Dedifferentiated amniotic fluid mesenchymal stem cell (primary cell): ENCODE measurements at regions not wholly inside any gene's neighbourhood (a gene's known extent, or its start where the extent isn't known, plus 50 kb on each side); places are given as distances from the start of the nearest gene placed in this dataset.
"Not testable (repeated sequence)": the region's sequence is repeated elsewhere in the genome, so short reads cannot be mapped to it uniquely, and the experiment has no call there.

Experiments used
- DNase-seq: peaks from one replicate; pipeline ENCODE4 v3.0.0-alpha.2; 2016; ENCODE audit errors: extremely low spot score

DNA sequence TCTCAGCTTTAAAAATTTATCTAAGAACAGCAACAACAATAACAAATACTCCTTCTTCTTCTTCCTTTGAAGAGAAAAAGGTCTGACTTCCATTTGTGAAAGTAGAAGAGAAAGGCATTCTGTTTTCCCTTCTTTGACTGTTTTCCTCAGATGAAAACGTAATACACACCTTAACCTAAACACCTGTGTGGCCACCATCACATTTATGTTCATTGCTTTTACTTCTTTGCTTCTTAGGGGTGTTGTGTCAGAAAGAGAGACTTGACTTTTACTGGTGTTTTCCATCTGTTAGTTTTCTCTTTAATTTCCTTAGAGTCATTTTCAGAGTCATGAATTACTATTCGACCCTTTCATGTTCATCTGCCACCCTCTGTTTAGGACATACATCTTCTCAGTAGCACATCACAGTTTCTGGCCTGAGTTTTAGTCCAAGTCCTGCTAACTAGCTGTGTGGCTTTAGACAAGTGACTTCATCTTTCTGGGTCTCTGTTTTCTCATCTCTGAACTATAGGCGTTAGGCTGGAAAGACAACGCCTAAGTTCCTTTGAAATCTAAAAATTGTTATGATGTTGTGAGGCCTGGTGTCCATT, 283.8 kb downstream of the GATA3 start:
- no peak for DNase-seq

DNA sequence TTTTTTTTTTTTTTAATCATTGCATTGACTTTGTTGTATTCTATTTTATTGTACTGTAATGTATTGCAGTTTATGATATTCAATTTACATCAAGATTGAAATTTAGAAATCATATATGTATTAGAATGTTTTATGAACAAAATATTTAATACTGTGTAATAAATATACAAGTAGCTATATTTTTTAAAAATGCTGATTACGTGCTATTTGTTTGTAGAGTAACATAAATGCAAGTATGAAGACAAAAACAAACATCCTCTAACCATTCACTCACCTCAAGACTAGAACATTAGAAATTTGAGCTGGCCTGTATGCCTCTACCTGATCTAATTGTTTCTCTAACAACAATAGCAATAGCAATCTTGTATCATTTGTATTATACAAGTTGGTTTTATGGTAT, 290.3 kb downstream of the GATA3 start:
- DNase-seq: no peak

DNA sequence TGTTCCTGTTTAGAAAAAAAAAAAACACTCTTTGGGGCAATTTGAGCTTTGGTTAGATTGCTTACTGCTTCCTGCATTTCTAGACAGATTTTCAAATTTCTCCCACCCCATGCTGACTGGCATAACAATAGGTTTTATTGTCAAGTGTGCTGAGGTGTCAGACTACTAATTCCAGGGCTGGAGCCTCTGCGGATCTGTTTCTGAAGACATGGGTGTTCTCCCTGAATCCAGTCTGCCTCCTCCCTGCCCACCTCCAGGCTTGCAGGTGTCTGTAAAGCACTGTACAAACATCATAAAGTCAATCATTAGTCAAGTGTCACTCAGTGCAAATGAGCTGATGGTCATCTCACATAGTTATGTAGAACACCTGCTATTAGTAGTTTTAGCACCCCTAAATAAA, 292.4 kb downstream of the GATA3 start:
- DNase-seq: no peak

DNA sequence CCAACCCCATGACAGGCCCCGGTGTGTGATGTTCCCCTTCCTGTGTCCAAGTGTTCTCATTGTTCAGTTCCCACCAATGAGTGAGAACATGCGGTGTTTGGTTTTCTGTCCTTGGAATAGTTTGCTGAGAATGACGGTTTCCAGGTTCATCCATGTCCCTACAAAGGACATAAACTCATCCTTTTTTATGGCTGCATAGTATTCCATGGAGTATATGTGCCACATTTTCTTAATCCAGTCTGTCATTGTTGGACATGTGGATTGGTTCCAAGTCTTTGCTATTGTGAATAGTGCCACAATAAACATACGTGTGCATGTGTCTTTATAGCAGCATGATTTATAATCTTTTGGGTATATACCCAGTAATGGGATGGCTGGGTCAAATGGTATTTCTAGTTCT, 293.1 kb downstream of the GATA3 start:
- not testable (repeated sequence) for DNase-seq

DNA sequence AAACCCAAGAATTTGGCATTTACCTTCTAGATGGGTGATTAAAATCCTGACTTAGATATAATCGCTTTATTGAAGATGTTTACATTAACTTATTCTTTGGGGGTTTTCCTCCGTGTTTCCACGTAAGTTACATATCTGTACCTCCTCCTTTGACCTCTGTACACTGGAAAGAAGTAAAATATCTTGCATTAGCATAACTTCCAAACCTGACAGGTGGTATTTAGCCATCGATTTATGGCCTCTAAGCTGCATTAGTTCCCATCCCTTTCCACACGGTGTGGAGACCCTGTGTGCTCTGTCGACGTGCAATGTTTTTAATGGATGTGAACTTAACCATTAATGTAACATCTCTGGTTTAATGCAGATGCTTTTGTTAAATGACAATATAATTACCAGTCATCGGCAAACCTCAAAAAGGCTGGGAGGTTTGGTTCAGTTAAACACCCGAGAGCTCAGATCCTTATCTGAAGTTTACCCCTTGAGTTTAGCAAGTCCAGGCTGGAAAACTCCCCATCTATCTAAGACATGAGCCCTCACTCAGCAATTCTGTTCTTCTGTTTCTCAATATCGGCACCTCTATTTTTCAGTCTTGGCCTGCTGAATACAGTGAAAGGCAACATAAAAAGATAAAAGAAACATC, 295.2 kb downstream of the GATA3 start:
- DNase-seq: no peak

DNA sequence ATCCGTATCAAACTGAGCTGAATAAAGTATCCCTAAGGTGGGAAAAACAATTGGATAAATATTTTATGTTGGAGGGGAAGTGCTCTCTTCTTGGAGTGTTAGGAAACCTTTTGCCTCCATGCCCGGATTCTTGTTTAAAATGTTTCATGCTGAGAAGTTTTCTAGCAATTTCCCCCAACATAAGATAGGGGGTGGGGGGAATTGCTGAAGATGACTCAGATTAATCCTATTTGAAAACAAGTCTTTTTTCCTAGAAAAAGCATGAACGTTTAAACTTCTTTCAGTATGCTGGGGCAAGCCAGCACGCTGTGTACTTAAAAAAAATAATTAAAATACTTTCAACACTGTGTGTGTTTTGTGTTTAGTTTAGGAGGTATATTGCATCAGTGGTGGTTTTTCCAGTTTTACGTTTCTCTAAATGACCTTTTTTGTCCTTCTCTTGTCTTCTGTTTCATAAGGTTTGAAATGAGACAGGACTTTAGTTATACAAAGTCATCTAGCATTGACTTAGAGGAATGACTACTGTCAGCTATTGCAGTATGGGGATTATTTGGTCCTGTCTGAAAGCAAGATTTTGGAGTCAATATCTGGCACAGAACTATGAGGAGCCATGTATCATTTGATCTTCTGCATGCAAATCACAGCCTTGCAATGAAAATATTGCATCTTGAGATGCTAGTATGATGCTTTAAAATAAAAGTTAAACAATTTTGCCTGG, 295.9 kb downstream of the GATA3 start:
- no peak for DNase-seq

DNA sequence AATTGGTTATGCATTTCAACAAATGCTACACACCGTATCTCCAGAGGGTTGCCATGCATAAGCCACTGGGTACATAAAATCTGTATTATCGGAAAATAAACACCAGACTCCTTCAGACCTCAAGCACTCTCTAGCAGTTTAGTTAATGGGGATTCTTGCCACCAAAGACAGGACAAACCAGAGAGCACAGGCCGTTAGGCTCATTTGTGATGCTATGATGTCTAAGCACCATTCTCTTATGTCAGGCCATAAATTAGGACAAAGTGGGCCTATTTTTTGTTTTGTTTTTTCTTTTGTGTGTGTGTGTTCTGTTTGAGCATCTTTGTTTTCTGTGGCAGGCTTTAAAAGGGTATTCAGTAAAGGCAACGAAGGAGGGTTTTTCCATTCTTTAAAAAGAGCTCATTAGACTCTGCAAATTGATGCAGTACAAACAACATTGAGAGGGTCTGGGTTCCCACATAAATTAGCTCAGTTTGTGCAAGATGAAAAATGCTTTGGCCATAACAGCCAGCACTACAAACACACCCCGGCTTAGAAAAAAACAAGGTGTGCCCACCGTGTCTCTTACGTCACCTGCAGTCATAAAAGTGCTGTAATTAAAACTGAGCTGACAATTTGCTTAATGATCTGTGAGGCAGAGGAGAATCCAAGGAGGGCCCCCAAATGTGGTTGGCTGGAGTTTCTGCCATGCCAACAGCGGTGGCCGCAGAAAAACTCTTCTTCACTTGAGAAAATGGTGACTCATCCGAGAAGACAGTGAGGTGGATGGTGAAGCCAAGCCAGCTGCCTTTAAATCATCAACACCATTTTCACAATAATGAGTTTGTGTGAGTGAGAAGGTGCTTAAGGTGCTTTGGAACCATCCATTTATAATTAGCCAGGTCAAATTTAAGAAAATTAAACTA, 297.9 kb downstream of the GATA3 start:
- DNase-seq: no peak

DNA sequence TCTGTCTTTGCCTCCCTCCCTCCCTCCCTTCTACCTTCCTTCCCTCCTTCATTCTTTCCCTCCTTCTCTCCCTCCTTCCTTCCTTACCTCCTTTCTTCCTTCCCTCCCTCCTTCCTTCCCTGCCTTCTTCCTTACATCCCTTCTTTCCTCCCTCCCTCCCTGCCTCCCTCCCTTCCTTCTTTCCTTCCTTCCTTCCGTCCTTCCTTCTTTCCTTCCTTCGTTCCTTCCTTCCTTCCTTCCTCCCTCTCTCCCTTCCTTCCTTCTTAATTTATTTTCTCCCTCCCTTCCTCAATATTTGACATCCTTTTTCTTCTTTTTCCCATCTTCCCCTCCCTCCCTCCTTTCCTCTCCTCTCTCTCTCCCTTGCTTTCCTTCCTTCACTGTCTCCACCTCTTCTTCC, 301.8 kb downstream of the GATA3 start:
- DNase-seq: no peak

DNA sequence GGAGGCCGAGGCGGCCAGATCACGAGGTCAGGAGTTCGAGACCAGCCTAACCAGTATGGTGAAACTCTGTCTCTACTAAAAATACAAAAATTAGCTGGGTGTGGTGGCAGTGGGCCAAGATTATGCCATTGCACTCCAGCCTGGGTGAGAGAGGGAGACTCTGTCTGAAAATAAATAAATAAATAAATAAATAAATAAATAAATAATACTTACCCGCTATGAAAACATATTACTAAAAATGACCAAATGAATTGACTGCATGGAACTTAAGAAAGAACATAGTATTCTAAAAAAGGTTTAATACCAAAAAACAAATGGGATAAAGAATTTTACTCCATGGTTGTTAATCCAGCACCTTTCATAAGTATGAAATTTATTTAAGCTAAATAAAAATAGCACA, 305.0 kb downstream of the GATA3 start:
- no peak for DNase-seq

DNA sequence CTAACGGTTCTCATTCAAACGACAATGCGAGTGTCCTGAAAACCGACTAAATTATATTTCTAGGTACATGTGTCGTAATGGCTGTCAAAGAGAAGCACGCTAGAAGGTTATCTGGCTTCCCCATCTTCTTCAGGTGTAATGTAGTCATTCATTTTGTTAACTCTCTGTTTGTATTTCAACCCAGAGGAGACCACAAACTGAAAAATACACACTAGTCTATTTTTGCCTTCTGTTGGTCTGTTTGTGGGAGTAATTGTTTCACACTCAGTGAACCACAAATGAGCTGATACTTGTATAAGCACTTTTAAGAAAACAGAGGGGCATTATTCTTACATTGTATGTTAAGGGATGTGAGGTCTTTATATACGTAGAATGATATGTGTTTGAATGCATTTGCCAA, 305.9 kb downstream of the GATA3 start:
- DNase-seq: no peak

DNA sequence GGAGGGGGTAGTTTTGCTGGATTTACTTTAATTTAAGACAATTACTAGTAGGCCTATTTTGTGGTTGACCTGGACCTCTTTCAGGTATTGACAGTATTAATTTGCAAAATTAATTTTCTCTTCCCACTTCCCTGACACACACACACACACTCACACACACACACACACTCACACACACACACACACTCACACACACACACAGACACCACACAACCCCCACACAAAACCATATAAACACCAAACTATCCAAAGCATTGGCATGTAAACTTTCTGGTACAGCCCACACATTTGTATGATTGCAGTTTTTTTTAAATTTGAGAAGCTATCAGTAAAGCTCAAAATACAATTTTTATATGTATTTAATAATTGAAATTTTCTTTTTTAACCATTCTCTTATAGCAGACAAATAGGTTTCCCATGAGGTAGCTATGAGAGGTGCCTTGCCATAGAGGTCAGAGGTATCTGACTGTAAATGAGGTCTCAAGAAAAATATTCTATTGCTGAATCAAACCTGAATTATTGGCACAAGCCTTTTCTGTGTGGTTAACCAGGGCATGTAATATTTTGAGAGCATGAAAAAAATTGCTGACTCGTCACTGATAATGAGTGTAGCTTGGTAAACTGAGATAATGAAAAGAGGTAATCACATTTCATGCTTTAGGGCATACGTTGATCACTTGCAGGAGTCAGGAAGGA, 306.5 kb downstream of the GATA3 start:
- DNase-seq: no peak

DNA sequence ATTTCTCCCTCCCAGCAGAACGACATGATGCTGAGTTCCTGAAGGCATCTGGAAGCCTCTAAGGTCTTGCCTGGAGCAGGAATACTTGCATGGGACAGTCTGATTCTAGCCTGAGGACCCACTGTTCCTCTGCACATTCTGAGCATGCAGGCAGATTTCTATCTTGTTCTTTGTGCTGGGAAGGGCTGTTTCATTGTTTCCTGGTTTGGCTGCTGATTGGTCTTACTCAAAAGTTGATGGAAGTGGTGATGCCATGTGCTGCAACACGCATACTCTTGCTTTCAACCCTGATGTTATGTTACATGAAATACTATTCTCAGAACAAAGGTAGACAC, 307.0 kb downstream of the GATA3 start:
- DNase-seq: no peak

DNA sequence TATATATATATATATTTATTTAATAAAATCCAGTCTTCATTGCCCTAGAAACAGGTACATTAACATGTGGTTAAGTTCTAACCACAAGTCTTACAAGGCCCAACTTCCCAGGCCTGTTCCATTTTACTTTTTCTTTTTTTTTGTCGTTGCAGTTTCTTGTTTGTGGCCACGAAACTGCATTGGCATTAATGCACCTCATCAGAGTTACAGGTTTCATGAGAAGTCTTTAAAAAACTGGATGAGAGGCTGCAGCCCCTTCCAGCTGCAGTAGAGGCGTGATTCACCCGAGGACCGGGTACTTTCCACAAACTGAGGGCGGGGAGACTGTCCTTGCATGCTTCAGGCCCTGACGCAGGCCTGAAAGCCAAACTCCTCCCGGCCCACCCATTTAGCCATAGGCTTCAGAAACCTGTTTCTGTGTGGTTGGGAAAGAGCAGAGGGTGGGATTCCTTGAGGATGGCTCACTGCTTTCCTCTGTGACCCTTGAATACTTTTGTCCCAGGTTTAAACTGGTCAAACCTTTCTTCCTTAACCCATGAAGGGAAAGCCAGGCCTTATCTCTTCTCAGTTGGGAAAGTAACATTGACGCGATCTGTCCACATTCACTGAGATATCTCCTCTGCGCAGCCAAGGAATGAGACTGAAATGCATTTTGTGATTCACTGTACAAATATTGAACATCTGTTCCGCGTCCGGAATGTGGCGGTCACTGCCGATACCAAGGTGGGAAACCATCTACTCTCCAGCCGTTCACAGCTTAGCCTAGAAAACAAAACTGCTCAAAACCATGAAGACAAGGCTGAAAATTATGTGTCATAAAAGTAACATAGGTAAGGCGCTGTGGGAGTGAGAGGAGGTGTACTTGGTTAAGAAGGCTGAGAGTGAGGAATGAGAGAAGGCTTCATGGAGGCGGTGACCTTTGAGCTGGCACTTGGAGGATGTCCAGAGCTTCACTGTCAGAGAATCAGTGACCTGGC, 311.7 kb downstream of the GATA3 start:
- no peak for DNase-seq

DNA sequence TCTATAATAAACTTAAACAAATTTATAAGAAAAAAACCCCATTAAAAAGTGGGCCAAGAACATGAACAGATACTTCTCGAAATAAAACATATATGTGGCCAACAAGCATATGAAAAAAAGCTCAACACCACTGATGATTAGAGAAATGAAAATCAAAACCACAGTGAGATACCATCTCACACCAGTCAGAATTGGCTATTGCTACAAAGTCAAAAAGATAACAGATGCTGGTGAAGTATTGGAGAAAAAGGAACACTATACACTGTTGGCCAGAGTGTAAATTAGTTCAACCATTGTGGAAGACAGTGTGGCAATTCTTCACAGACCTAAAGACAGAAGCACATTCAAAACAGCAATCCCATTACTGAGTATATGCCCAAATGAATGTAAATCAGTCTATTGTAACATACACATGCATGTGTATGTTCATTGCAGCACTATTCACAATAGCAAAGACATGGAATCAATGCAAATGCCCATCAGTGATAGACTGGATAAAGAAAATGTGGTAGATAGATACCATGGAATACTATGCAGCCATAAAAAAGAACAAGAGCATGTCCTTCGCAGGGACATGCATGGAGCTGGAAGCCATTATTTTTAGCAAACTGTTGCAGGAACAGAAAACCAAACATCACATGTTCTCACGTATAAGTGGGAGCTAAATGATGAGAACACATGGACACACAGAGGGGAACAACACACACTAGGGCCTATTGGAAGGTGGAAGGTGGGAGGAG, 313.4 kb downstream of the GATA3 start:
- DNase-seq: not testable (repeated sequence)

DNA sequence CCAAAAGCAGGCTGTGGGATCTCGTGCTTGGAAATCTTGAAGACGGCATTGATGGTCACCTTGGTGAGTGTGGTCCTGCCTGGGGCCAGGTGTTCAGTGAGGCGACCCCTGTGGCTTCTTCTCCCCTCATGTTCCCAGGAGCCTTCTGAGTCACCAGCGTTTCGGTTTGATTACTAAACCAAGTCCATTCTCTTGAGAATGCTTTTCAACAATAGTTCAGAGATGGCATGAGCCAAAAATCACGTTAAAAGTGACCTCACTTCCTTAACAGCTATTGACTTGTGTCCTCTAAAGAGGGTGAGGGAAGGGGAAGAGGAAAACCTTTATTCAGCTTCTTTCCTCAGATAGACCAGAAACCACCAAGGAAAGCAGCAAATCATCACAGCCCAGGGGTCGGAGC, 315.2 kb downstream of the GATA3 start:
- no peak for DNase-seq

DNA sequence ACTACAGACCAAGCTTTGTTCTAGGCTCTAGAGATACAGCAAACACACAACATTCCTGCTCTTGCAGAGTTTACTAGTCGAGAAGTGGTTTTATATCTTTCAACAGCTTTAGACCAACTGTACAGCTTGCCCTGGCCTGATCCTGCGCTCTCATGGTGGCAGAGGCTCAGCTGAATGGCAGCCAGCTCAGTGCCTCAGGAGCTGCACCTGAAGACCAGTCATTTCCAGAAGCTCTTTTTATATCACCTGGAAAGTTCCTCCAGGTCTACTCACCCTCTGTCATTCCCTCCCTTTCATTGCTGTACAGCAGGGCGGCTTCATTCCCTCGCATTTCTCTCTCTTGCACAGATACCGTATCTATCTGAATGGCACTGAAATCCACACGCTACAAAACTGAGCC, 319.8 kb downstream of the GATA3 start:
- no peak for DNase-seq

DNA sequence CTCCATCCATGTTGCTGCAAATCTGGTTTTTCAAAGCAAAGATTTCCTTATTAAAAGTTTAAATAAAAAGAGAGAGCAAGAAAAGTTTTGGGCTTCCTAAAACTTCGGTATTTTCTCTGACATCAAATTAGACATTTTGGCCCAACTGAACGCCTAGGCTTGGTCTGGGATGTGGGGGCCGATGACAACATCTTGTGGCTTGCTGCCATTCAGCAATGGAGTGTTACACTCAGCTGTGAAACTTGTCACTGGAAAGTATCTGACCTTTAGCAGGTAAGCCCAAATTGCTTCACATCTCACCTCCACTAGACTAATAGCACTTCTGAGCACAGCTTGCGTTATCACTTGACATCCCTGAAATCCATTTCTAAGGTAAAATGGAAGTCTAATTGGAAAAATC, 320.6 kb downstream of the GATA3 start:
- DNase-seq: no peak

DNA sequence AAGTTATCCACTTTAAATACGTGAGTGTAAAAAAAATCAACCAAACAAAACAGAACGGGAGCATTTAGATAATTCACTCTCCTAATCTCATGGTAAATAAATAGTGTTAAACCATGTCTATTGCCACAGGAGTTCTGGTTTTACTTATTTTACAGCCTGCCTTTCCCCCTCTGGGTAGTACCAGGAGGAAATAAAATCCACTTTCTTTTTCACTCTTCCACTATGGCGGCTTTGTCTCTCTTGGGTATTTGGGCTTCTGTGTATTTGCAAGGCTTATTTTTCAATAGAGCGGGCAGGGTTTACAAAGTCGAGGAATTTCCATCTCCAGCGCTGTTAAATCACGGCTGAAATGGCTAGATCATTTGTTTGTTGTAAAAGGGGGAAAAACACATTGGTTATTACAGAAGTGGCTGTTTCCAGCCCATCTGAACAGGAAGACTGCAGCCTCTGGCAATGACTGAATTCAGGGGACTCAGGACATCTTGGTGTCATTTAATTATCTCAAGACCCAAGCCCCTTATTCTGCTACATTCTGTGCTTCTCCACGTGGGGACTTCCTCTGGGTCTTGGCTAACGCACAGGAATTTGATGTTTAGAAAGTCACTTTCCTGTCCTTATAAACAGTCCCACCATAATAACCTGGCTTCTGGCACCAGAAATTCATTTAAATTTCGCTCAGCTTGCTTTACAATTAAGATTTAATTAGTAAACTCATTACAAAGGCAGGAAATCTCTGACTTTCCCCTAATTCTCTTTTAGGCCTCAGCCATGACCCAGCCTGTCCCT, 323.9 kb downstream of the GATA3 start:
- DNase-seq: no peak
